HCT116 (cell line): ENCODE measurements at regions not wholly inside any gene's neighbourhood (a gene's known extent, or its start where the extent isn't known, plus 50 kb on each side); places are given as distances from the start of the nearest gene placed in this dataset.

Experiments used
- ELF1 ChIP-seq: IDR thresholded peaks from 2 replicates; pipeline ENCODE4 v1.6.1; 2012; ENCODE audit warnings: low read depth, borderline replicate concordance
- EZH2 ChIP-seq: fragments of 200-600 bp; sonication (generic); IDR thresholded peaks from 2 replicates; pipeline ENCODE4 v1.6.1; 2017; ENCODE audit warnings: antibody characterized with exemption, mixed run types
- EZH2phosphoT487 ChIP-seq: fragments of 200-600 bp; IDR thresholded peaks from 2 replicates; pipeline ENCODE4 v1.6.1; 2018; ENCODE audit warnings: antibody characterized with exemption, borderline replicate concordance
- JUND ChIP-seq: IDR thresholded peaks from 2 replicates; pipeline ENCODE4 v1.6.1; 2012
- POLR2A ChIP-seq: IDR thresholded peaks from 2 replicates; pipeline ENCODE4 v1.7.0; 2011; ENCODE audit warnings: borderline replicate concordance; ENCODE audit not compliant: insufficient read depth, insufficient read length; ENCODE audit errors: extremely low read depth
- POLR2AphosphoS5 ChIP-seq: IDR thresholded peaks from 2 replicates; pipeline ENCODE4 v1.6.1; 2011; ENCODE audit warnings: mild to moderate bottlenecking, low read depth, low read length, moderate library complexity
- SP1 ChIP-seq: IDR thresholded peaks from 2 replicates; pipeline ENCODE4 v1.6.1; 2012; ENCODE audit warnings: low read depth
- YY1 ChIP-seq: IDR thresholded peaks from 2 replicates; pipeline ENCODE4 v1.6.1; 2011; ENCODE audit warnings: low read length, low read depth, moderate library complexity, mild to moderate bottlenecking; ENCODE audit not compliant: insufficient replicate concordance; ENCODE audit errors: extremely low read depth
- ZNF274 ChIP-seq: fragments of 200-500 bp; sonication (Bioruptor generic); IDR thresholded peaks from 2 replicates; pipeline ENCODE4 v1.6.1; 2014; ENCODE audit warnings: mild to moderate bottlenecking, low read depth, low read length, inconsistent platforms
- TF ChIP-seq, protein P1 (sequence below): IDR thresholded peaks from 2 replicates; pipeline ENCODE4 v1.6.1; 2012
- TF ChIP-seq, protein P2 (sequence below), 3 experiments: fragments of 200-600 bp in 1 of 3; sonication (generic) in 1 of 3; IDR thresholded peaks in 2 of 3; conservative IDR thresholded peaks in 1 of 3; 2 replicates each; pipeline ENCODE4 v1.5.1; 2012 to 2017; ENCODE audit warnings: low read depth in 2 of 3, low read length in 2 of 3, antibody characterized with exemption in 1 of 3, borderline replicate concordance in 1 of 3, control low read depth in 1 of 3, mild to moderate bottlenecking in 1 of 3, mixed read lengths in 1 of 3, mixed run types in 1 of 3, moderate library complexity in 1 of 3; ENCODE audit not compliant: insufficient read depth in 1 of 3
- TF ChIP-seq, protein P3 (sequence below): IDR thresholded peaks from 2 replicates; pipeline ENCODE4 v1.6.1; 2012; ENCODE audit warnings: low read depth

GRCh38 chr20:54844346-54844745 is 369.0 kb downstream of the DOK5 start:
- TF ChIP-seq EZH2 (no peak), SP1 (no peak), ZNF274 (no peak), POLR2AphosphoS5 (no peak), YY1 (no peak), JUND (no peak), POLR2A (no peak), ELF1 (no peak), EZH2phosphoT487 (no peak)
- TF ChIP-seq, protein P1, sequence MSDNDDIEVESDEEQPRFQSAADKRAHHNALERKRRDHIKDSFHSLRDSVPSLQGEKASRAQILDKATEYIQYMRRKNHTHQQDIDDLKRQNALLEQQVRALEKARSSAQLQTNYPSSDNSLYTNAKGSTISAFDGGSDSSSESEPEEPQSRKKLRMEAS, result no peak
- TF ChIP-seq, protein P2, sequence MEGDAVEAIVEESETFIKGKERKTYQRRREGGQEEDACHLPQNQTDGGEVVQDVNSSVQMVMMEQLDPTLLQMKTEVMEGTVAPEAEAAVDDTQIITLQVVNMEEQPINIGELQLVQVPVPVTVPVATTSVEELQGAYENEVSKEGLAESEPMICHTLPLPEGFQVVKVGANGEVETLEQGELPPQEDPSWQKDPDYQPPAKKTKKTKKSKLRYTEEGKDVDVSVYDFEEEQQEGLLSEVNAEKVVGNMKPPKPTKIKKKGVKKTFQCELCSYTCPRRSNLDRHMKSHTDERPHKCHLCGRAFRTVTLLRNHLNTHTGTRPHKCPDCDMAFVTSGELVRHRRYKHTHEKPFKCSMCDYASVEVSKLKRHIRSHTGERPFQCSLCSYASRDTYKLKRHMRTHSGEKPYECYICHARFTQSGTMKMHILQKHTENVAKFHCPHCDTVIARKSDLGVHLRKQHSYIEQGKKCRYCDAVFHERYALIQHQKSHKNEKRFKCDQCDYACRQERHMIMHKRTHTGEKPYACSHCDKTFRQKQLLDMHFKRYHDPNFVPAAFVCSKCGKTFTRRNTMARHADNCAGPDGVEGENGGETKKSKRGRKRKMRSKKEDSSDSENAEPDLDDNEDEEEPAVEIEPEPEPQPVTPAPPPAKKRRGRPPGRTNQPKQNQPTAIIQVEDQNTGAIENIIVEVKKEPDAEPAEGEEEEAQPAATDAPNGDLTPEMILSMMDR (IDR thresholded peaks at IDR 0.05 in 2 of 3, conservative IDR thresholded peaks at IDR 0.05 in 1 of 3; ENCODE audit: borderline replicate concordance in 1 of 3, insufficient read depth in 1 of 3, low read depth in 2 of 3, low read length in 2 of 3), result no peak
- TF ChIP-seq, protein P3, sequence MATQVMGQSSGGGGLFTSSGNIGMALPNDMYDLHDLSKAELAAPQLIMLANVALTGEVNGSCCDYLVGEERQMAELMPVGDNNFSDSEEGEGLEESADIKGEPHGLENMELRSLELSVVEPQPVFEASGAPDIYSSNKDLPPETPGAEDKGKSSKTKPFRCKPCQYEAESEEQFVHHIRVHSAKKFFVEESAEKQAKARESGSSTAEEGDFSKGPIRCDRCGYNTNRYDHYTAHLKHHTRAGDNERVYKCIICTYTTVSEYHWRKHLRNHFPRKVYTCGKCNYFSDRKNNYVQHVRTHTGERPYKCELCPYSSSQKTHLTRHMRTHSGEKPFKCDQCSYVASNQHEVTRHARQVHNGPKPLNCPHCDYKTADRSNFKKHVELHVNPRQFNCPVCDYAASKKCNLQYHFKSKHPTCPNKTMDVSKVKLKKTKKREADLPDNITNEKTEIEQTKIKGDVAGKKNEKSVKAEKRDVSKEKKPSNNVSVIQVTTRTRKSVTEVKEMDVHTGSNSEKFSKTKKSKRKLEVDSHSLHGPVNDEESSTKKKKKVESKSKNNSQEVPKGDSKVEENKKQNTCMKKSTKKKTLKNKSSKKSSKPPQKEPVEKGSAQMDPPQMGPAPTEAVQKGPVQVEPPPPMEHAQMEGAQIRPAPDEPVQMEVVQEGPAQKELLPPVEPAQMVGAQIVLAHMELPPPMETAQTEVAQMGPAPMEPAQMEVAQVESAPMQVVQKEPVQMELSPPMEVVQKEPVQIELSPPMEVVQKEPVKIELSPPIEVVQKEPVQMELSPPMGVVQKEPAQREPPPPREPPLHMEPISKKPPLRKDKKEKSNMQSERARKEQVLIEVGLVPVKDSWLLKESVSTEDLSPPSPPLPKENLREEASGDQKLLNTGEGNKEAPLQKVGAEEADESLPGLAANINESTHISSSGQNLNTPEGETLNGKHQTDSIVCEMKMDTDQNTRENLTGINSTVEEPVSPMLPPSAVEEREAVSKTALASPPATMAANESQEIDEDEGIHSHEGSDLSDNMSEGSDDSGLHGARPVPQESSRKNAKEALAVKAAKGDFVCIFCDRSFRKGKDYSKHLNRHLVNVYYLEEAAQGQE, result no peak
